GM04504 (cell line): ENCODE measurements at regions not wholly inside any gene's neighbourhood (a gene's known extent, or its start where the extent isn't known, plus 50 kb on each side); places are given as distances from the start of the nearest gene placed in this dataset.
"Not testable (repeated sequence)": the region's sequence is repeated elsewhere in the genome, so short reads cannot be mapped to it uniquely, and the experiment has no call there.

Experiments
- DNase-seq: peaks from one replicate; pipeline ENCODE4 v3.0.0-alpha.2; 2012; ENCODE audit warnings: low read depth

GRCh38 chr13:46466074-46466473, 79.0 kb upstream of the RUBCNL start:
- DNase-seq = not testable (repeated sequence)

- no peak for DNase-seq
These were observed 76.7 kb upstream of the RUBCNL start for GRCh38 chr13:46463719-46464118.

DNA sequence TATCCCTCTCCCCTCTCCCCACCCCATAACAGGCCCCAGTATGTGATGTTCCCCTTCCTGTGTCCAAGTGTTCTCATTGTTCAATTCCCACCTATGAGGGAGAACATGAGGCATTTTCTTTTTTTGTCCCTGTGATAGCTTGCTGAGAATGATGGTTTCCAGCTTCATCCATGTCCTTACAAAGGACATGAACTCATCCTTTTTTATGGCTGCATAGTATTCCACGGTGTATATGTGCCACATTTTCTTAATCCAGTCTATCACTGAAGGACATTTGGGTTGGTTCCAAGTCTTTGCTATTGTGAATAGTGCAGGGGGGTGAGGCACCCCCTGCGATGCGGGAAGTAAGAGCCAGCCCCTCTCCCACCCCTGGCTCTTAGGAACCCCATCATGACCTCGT, 73.2 kb upstream of the RUBCNL start:
- DNase-seq = not testable (repeated sequence)

DNA sequence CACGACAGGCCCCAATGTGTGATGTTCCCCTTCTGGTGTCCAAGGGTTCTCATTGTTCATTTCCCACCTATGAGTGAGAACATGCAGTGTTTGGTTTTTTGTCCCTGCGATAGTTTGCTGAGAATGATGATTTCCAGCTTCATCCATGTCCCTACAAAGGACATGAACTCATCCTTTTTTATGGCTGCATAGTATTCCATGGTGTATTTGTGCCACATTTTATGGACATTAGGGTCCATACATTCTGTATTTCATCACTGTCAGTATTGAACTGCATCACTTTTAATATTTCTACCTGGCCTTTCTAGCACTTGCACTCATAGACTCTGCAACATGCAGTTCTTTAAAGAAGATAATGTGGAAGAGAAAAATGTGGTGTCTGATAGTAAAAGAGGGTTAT, 70.2 kb upstream of the RUBCNL start:
- DNase-seq = not testable (repeated sequence)

DNA sequence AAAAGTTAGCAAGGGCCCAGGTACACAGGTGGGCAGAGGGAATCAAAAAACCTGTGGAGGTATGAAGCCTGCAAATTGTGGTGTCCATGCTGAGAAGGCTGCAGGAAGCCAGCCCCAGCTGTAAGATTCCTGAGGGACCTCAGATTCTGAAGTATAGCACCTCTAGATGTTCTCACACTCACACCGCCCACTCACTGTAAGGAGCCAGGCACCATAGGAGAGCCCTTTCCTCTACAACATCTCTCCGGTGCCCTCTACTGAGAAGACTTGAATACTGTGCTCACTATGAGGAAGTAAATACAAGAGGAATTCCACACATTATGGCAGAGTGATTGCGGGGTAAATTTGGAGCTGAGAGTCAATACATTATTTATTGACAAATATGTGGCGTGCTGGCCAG, 68.9 kb upstream of the RUBCNL start:
- DNase-seq = not testable (repeated sequence)

GRCh38 chr13:46451145-46451544, 64.1 kb upstream of the RUBCNL start:
- DNase-seq = not testable (repeated sequence)

- not testable (repeated sequence) for DNase-seq
These were observed 62.9 kb upstream of the RUBCNL start for GRCh38 chr13:46449949-46450348.

DNA sequence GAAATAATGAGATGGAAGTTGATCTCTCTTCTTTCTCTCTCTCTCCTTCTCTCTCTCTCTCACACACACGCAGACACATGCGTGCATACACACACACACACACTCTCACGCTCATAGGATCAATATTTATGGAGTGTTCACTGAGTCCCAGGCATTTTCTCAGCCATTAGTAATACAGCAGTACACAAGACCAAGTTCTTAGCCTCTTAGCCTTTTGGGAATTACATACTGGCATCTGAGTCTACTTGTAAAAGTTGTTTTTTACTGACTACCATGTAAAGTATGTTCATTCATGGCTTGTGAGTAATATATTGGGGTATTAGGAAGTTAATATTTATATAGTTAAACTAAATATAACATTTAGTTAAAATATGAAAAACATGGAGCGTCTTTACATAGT, 61.1 kb upstream of the RUBCNL start:
- not testable (repeated sequence) for DNase-seq

- DNase-seq = not testable (repeated sequence)
These were observed 50.9 kb upstream of the RUBCNL start for GRCh38 chr13:46437808-46438404.
